Ovary (tissue), 3 donors: ENCODE measurements at regions not wholly inside any gene's neighbourhood (a gene's known extent, or its start where the extent isn't known, plus 50 kb on each side); places are given as distances from the start of the nearest gene placed in this dataset.

Experiments used
- POLR2A ChIP-seq: fragments of 450-650 bp; IDR thresholded peaks from one replicate; pipeline ENCODE4 v1.6.1; 2017; ENCODE audit warnings: antibody characterized with exemption, mild to moderate bottlenecking, moderate library complexity
- TF ChIP-seq, protein P1 (sequence below), 3 donors: fragments of 450-650 bp in 2 of 3; fragments of 200-600 bp in 1 of 3; IDR thresholded peaks; one replicate each; pipeline versions ENCODE4 v1.5.1 to v1.8.0; 2016 to 2022; ENCODE audit warnings: antibody characterized with exemption in 3 of 3, mild to moderate bottlenecking in 1 of 3
- donor health status: DM: no; HTN: no; CAD: no.

GRCh38 chr6:110554441-110554840 lies 78.0 kb upstream of the SLC22A16 start:
- TF ChIP-seq, protein P1, sequence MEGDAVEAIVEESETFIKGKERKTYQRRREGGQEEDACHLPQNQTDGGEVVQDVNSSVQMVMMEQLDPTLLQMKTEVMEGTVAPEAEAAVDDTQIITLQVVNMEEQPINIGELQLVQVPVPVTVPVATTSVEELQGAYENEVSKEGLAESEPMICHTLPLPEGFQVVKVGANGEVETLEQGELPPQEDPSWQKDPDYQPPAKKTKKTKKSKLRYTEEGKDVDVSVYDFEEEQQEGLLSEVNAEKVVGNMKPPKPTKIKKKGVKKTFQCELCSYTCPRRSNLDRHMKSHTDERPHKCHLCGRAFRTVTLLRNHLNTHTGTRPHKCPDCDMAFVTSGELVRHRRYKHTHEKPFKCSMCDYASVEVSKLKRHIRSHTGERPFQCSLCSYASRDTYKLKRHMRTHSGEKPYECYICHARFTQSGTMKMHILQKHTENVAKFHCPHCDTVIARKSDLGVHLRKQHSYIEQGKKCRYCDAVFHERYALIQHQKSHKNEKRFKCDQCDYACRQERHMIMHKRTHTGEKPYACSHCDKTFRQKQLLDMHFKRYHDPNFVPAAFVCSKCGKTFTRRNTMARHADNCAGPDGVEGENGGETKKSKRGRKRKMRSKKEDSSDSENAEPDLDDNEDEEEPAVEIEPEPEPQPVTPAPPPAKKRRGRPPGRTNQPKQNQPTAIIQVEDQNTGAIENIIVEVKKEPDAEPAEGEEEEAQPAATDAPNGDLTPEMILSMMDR (IDR thresholded peaks at IDR 0.05), result no peak
- no peak for TF ChIP-seq POLR2A
